ENCODE measurements at regions not wholly inside any gene's neighbourhood (a gene's known extent, or its start where the extent isn't known, plus 50 kb on each side); places are given as distances from the start of the nearest gene placed in this dataset.

- TF ChIP-seq CTCF (IDR thresholded peaks at IDR 0.05) (no peak), ZFX (IDR thresholded peaks at IDR 0.05; ENCODE audit: borderline replicate concordance) (no peak)
Measured at GRCh38 chr11:70596091-70596490, 197.8 kb downstream of the CTTN start.
